Right lobe of liver (tissue), 4 donors: ENCODE measurements at regions not wholly inside any gene's neighbourhood (a gene's known extent, or its start where the extent isn't known, plus 50 kb on each side); places are given as distances from the start of the nearest gene placed in this dataset.

Experiments used
- CTCF ChIP-seq, 4 donors: fragments of 200-600 bp in 3 of 4; fragments of 450-650 bp in 1 of 4; IDR thresholded peaks; one replicate each; pipeline versions ENCODE4 v1.5.1 to v1.8.0; 2016 to 2022; ENCODE audit warnings: antibody characterized with exemption in 4 of 4, mild to moderate bottlenecking in 2 of 4
- POLR2A ChIP-seq: fragments of 450-650 bp; IDR thresholded peaks from one replicate; pipeline ENCODE4 v1.6.1; 2017; ENCODE audit warnings: antibody characterized with exemption, mild to moderate bottlenecking
- donor health status: DM: no; HTN: no; CAD: no.
- donor health status: DM: no; HTN: no; CAD: no.
- donor health status: DM: no; HTN: yes; CAD: no.

GRCh38 chr1:232568331-232568852 is 61.5 kb downstream of the SIPA1L2 start:
- TF ChIP-seq CTCF (IDR thresholded peaks at IDR 0.05) (no peak), POLR2A (no peak)
